Rectal smooth muscle tissue (tissue), 1 donor: ENCODE measurements at regions not wholly inside any gene's neighbourhood (a gene's known extent, or its start where the extent isn't known, plus 50 kb on each side); places are given as distances from the start of the nearest gene placed in this dataset.

Experiments used
- H3K27ac ChIP-seq: one replicate; pipeline ENCODE4 v1.7.0; 2013; ENCODE audit warnings: low read depth, low read length, inconsistent platforms
- H3K27me3 ChIP-seq: one replicate; pipeline ENCODE4 v1.7.0; 2013; ENCODE audit warnings: low read length; ENCODE audit not compliant: control insufficient read depth, insufficient read depth
- H3K36me3 ChIP-seq: one replicate; pipeline ENCODE4 v1.7.0; 2013; ENCODE audit warnings: low read length; ENCODE audit not compliant: control insufficient read depth, insufficient read depth
- H3K4me1 ChIP-seq: one replicate; pipeline ENCODE4 v1.7.0; 2013; ENCODE audit warnings: low read length; ENCODE audit not compliant: control insufficient read depth, insufficient read depth
- H3K4me3 ChIP-seq: one replicate; pipeline ENCODE4 v1.7.0; 2013; ENCODE audit warnings: low read length
- H3K9ac ChIP-seq: one replicate; pipeline ENCODE4 v1.7.0; 2013; ENCODE audit warnings: low read length

DNA sequence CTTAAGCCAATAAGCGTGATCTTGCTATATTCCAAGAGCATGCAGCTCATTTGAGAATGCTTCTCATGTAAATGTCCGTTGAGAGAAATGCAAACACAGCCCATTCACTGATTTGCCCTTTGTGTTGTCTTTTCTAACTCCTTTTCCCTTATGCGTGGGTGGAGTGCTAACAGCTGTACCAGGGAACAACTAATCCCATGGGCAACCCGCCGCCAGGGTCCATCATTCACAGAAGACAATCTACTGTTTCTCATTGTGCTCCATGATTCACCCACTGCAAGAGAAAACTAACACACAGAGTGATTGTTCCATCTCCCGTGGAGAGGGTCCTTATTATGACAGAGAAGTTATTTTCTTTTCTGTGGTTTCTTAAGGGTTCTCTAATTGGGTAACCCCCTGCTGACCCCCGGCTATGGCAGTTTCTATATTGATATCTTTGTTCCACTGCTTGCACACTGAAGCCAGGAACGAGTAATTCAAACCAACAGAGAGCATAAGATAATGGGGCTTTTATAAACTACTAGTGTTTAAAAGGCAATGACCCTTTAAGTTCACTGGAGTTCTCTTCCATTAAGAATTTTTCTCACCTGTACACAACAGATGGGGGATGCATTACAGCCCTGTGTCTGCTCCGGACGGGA, 298.7 kb downstream of the BAMBI start:
- H3K9ac ChIP-seq: no peak overlapping the region
- H3K4me3 ChIP-seq: no peak overlapping the region
- H3K36me3 ChIP-seq: no peaks in the 10 kb centered on the region
- no peak overlapping the region for H3K27ac ChIP-seq
- H3K4me1 ChIP-seq: no peaks in the 10 kb centered on the region
- H3K27me3 ChIP-seq: no peaks in the 10 kb centered on the region

DNA sequence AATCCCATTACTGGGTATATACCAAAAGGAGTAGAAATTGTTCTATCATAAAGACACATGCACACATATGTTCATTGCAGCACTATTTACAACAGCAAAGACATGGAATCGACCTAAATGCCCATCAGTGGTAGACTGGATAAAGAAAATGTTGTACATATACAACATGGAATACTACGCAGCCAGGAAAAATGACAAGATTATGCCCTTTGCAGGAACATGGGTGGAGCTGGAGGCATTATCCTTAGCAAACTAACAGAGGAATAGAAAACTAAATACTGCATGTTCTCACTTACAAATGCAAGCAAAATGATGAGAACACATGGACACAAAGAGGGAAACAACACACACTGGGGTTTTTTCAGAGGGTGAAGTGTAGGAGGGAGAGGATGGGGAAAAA, 300.2 kb downstream of the BAMBI start:
- Histone ChIP-seq H3K4me3 (no peak overlapping the region), H3K9ac (no peak overlapping the region), H3K27ac (no peak overlapping the region), H3K27me3 (no peaks in the 10 kb centered on the region), H3K36me3 (no peaks in the 10 kb centered on the region), H3K4me1 (no peaks in the 10 kb centered on the region)

DNA sequence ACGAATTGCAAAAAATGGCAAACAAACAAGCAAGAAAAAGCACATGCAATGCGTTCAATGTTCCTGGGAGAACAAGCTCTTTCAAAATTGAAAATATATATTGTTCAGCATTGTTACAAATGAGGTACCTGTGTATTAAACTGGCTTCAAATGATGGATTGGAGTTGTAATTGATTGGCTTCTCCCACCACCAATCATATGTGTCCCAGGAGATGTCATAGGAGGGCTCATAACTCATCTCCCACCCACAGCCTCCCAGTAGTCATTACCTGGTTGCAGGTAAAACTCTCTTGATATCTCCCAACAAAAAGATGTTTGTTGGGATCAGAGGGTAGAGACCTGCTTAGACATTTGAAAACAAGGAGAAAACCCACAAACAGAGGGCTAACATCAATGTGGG, 302.9 kb downstream of the BAMBI start:
- Histone ChIP-seq H3K27ac (no peak overlapping the region), H3K9ac (no peak overlapping the region), H3K27me3 (no peaks in the 10 kb centered on the region), H3K4me3 (no peak overlapping the region), H3K36me3 (no peaks in the 10 kb centered on the region), H3K4me1 (no peaks in the 10 kb centered on the region)

DNA sequence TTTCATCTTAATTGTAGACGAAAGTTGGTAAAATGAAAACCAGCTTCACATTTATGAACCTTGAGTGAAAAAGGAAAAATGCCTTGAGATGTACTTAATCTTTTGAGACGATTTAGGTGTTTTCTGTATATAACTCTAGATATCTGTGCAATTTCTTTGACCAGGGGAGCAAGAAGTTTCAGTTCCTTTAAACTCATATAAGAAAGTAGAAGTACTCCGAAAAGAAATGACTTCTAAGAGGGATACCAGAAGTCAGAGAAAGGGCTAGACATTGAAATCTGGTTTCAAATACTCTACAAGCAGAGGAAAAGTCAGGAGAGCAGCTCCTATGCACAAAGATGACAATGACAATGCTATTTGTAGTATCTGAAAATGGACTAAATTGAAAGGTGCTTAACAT, 303.7 kb downstream of the BAMBI start:
- no peaks in the 10 kb centered on the region for H3K36me3 ChIP-seq
- H3K4me3 ChIP-seq: no peak overlapping the region
- no peak overlapping the region for H3K27ac ChIP-seq
- H3K4me1 ChIP-seq: no peaks in the 10 kb centered on the region
- no peaks in the 10 kb centered on the region for H3K27me3 ChIP-seq
- H3K9ac ChIP-seq: no peak overlapping the region

DNA sequence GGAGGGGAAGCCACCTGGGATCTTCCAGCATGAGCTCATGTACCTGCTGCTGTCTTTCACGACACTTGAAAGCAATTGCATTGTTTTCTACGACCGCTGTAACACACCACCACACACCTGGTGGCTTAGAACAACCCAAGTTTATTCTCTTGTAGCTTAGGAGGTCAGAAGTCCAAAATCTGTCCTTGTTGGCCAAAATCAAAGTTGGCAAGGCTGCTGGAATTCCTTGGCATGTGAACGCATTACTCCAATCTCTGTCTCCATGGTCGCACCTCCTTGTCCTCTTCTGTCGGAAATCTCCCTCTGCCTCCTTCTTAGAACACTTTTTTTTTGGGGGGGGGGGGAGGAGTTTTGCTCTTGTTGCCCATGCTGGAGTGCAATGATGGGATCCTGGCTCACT, 305.7 kb downstream of the BAMBI start:
- Histone ChIP-seq H3K36me3 (no peaks in the 10 kb centered on the region), H3K4me3 (no peak overlapping the region), H3K27me3 (no peaks in the 10 kb centered on the region), H3K4me1 (no peaks in the 10 kb centered on the region), H3K9ac (no peak overlapping the region), H3K27ac (no peak overlapping the region)

DNA sequence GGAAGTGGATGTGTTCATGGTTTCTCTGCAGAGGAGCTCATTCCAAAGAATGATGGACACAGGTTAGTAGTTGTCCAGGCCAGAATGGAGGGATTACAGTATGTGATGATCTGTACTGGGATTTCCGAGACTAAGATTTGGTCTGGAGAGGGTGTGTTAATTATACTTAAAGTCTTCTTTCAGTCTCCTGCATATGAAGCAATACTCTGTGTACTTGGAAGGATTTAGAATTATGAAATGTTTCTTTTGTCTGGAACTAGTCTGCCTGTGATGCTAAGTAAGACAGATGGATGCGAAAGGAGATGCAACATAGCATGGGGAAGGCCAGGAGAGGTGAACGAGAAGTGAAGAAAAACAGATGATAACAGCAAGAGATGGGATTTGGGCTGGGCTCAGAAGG, 305.1 kb upstream of the LYZL1 start:
- Histone ChIP-seq H3K4me3 (no peak overlapping the region), H3K27me3 (no peaks in the 10 kb centered on the region), H3K36me3 (no peaks in the 10 kb centered on the region), H3K27ac (no peak overlapping the region), H3K9ac (no peak overlapping the region), H3K4me1 (no peaks in the 10 kb centered on the region)

DNA sequence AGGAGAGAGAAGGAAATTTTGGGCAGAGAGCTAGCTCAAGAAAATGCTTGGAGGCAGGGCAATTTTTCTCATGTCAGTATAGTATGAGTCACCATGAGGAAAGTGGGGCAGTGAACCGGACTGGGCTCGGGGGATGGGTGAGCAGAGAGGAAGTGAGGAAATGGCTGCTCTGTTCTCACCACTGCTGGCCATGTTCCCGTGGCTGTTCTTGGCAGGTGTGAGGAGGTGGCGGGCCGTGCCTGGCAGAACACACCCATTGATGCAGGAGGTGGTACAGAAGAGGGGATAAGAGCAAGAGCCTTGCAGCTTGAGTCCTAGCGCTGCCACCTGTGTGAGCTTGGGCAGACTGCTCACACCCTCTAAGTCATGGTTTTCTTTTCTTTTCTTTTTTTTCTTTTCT, 304.4 kb upstream of the LYZL1 start:
- Histone ChIP-seq H3K4me1 (no peaks in the 10 kb centered on the region), H3K27ac (no peak overlapping the region), H3K27me3 (no peaks in the 10 kb centered on the region), H3K9ac (no peak overlapping the region), H3K4me3 (no peak overlapping the region), H3K36me3 (no peaks in the 10 kb centered on the region)

DNA sequence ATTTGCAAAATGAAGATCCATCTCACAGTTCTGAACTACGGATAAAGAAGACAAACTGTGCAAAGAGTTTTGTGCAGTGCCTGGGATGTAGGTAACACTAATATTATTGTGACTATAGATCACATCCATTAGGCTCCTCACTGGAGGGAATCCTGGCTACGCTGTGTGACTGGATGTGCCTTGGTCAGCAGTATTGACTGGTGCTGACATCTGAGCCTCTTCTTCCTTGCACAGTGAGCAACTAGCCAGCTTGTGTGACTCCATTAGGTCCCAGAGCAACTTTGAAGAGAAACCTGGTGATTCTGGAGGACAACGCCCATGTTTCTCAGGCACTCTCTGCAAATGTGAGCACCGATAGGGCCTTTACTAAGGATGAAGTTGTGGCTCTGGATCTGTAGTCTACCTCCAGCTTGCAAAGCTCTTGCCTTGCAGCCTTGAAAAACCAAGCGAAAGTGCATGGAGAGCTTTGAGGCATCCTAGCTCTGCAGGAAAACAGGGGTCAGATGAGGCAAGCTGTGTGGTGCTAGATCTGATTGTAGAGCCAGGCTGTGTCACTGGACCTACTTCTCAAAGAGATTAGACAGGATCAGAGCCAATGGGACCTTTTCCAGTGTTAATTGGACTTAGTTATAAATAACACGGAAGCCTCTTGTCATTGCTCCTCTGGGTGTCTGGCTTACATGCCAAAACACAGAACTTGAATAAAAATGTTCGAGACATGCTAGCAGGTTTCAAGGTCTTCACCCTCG, 303.6 kb upstream of the LYZL1 start:
- H3K36me3 ChIP-seq: no peaks in the 10 kb centered on the region
- H3K4me3 ChIP-seq: no peak overlapping the region
- no peaks in the 10 kb centered on the region for H3K4me1 ChIP-seq
- H3K27me3 ChIP-seq: no peaks in the 10 kb centered on the region
- H3K27ac ChIP-seq: no peak overlapping the region
- no peak overlapping the region for H3K9ac ChIP-seq

DNA sequence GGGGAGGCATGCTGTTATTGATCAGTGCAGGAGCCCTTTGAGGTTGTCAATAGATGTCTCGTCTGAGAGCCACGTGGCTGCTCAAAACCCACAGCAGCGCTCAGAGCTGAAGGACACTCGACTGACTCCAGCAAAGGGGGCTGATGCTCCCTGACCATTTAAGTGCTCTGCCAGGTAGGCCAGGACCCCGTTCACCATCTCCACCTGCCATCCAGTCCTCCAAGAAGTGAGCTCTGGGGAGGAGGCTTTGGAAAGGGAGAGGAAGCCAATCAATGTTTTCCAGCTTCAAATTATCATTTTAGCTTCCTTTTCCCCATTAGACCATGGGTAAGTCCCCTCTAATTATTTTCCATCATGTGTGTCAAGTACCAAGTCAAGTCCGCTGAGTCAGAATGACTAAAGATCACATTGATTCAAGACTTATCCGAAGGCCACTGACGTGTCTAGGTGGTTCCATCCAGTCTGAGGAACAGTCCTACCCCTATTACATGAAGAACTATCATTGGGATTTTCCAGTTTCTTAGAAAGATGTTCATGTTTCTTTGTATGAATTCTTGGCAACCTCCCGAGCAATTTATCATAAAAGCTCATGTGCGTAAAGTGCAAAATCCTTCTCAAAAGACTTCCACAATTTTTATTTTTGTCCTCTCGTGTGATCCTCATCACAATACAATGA, 302.6 kb upstream of the LYZL1 start:
- H3K4me1 ChIP-seq: no peaks in the 10 kb centered on the region

DNA sequence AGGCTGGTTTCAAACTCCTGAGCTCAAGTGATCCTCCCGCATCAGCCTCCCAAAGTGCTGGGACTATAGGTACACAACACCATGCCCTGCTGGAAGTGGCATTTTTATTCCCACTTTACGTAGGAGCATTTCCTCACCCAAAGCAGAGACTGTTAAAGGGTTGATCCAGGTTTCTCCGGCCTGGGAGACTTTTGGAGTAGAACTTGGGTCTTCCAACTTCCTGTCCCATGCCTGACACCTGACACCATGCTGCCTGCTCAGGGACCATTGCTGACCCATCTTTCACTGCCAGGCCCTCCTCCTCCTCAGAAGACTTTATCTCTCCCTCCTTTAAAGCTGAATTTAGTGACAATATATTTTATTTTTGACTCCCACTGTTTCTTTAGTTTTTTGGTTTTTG, 302.0 kb upstream of the LYZL1 start:
- no peak overlapping the region for H3K27ac ChIP-seq
- H3K4me1 ChIP-seq: peaks cover 2% of the 10 kb centered on the region
- no peaks in the 10 kb centered on the region for H3K27me3 ChIP-seq
- no peak overlapping the region for H3K4me3 ChIP-seq
- no peak overlapping the region for H3K9ac ChIP-seq
- no peaks in the 10 kb centered on the region for H3K36me3 ChIP-seq

More for the DNA sequence above, 302.6 kb upstream of the LYZL1 start:
- H3K27ac ChIP-seq: no peak overlapping the region
- H3K27me3 ChIP-seq: no peaks in the 10 kb centered on the region
- H3K4me3 ChIP-seq: no peak overlapping the region
- H3K9ac ChIP-seq: no peak overlapping the region
- H3K36me3 ChIP-seq: no peaks in the 10 kb centered on the region

DNA sequence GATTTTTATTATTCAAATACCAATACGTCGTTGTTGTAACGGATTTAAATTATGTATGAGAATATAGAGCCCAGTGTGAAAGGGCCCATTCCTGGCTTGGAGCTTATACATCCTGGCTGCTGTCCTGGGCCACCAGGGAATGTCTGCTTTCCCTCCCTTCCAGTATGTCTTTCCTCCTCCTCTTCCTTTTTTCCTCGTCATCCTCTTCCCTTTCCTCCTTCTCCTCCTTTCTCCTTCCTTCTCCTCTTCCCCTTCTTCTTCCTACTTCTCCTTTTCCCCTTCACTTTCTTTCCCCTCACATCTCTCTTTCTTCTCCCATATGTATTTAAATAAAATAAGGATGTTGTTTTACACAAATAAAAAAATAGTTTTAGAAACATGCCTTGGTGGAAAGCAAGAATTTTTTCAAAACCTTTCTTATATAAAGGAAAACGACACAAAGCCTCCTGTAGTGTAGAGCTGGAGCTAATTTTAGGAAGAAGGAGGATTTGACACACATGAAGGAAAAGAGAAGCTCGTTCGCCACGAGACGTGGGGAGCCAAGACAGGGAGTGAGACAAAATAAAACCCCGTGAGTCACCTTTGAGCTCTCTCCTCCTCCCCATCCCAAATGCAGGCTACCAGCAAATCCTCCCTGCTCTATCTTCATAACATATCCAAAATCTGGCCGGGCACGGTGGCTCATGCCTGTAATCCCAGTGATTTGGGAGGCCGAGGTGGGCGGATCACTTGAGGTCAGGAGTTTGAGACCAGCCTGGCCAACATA, 301.1 kb upstream of the LYZL1 start:
- H3K4me1 ChIP-seq: peaks cover 2% of the 10 kb centered on the region
- H3K36me3 ChIP-seq: no peaks in the 10 kb centered on the region
- H3K4me3 ChIP-seq: no peak overlapping the region
- H3K27me3 ChIP-seq: no peaks in the 10 kb centered on the region
- no peak overlapping the region for H3K27ac ChIP-seq
- H3K9ac ChIP-seq: no peak overlapping the region

DNA sequence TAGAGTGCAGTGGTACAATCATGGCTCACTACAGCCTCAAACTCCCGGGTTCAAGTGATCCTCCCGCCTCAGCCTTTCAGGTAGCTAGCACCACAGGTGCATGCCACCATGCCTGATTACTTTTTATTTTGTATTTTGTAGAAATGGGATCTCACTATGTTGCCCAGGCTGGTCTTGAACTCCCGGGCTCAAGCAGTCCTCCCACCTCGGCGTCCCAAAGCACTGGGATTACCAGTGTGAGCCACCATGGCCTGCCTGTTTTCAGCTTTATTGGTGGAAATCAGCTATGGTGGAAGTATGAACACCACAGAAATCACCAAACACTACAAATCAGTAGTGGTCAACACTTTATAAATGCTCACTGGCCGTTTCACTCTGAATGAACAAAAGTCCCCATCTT, 299.9 kb upstream of the LYZL1 start:
- Histone ChIP-seq H3K4me3 (no peak overlapping the region), H3K36me3 (no peaks in the 10 kb centered on the region), H3K27ac (no peak overlapping the region), H3K4me1 (peaks cover 2% of the 10 kb centered on the region), H3K27me3 (no peaks in the 10 kb centered on the region), H3K9ac (no peak overlapping the region)
